Vagina (tissue), 2 donors: ENCODE measurements at regions not wholly inside any gene's neighbourhood (a gene's known extent, or its start where the extent isn't known, plus 50 kb on each side); places are given as distances from the start of the nearest gene placed in this dataset.

Experiments
- POLR2A ChIP-seq, 2 donors: fragments of 450-650 bp; IDR thresholded peaks; one replicate each; pipeline ENCODE4 v1.6.1; 2017; ENCODE audit warnings: antibody characterized with exemption in 2 of 2, mild to moderate bottlenecking in 2 of 2, moderate library complexity in 2 of 2
- TF ChIP-seq, protein P1 (sequence below), 3 experiments: fragments of 450-650 bp in 2 of 3; fragments of 200-600 bp in 1 of 3; sonication (generic) in 1 of 3; IDR thresholded peaks; one replicate each; pipeline ENCODE4 v1.5.1; 2017 to 2019; ENCODE audit warnings: antibody characterized with exemption in 3 of 3, mild to moderate bottlenecking in 2 of 3, moderate library complexity in 2 of 3

DNA sequence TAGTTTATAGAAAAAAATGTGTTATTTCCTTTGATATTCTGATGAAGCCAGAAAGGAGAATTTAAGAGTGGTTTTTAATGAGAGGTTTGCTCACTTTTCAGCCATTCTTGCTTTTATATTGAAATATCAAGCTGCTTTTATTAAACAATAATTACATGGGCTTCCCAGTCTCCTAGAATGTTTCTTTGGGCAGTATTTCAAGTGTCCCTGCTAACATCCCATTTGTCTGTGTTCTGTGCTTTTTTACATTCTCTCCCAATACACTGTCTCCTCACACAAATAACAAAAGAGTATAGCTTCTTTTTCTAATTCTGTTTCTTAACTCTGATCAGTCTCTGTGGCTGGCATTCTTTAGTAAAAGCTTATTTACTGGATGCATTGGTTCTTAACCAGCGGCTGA, 145.4 kb downstream of the TPH2 start:
- TF ChIP-seq, protein P1, sequence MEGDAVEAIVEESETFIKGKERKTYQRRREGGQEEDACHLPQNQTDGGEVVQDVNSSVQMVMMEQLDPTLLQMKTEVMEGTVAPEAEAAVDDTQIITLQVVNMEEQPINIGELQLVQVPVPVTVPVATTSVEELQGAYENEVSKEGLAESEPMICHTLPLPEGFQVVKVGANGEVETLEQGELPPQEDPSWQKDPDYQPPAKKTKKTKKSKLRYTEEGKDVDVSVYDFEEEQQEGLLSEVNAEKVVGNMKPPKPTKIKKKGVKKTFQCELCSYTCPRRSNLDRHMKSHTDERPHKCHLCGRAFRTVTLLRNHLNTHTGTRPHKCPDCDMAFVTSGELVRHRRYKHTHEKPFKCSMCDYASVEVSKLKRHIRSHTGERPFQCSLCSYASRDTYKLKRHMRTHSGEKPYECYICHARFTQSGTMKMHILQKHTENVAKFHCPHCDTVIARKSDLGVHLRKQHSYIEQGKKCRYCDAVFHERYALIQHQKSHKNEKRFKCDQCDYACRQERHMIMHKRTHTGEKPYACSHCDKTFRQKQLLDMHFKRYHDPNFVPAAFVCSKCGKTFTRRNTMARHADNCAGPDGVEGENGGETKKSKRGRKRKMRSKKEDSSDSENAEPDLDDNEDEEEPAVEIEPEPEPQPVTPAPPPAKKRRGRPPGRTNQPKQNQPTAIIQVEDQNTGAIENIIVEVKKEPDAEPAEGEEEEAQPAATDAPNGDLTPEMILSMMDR (IDR thresholded peaks at IDR 0.05): no peak
- TF ChIP-seq POLR2A (IDR thresholded peaks at IDR 0.05): no peak
